D721Med (cell line): ENCODE measurements at regions not wholly inside any gene's neighbourhood (a gene's known extent, or its start where the extent isn't known, plus 50 kb on each side); places are given as distances from the start of the nearest gene placed in this dataset.
"Not testable (repeated sequence)": the region's sequence is repeated elsewhere in the genome, so short reads cannot be mapped to it uniquely, and the experiment has no call there.

Experiments used
- DNase-seq: peaks from one replicate; pipeline ENCODE4 v3.0.0; 2011; ENCODE audit warnings: low spot score; ENCODE audit not compliant: insufficient read length
- FAIRE-seq: peaks from 2 replicates; lab custom pipeline; 2011; peaks lifted over from hg19 to GRCh38; lab: Jason Lieb, UNC
- CTCF ChIP-seq: IDR thresholded peaks from 2 replicates; pipeline ENCODE4 v1.5.1; 2012; ENCODE audit warnings: mild to moderate bottlenecking, control low read depth; ENCODE audit not compliant: insufficient read depth; ENCODE audit errors: missing control alignments

GRCh38 chrX:129000797-129001196 is 522.5 kb downstream of the SMARCA1 start:
- DNase-seq, result no peak
- FAIRE-seq, result no peak
- no peak for TF ChIP-seq CTCF

GRCh38 chrX:129000018-129000417 is 523.3 kb downstream of the SMARCA1 start:
- DNase-seq, result no peak
- FAIRE-seq, result no peak
- TF ChIP-seq CTCF, result no peak

- no peak for DNase-seq
- no peak for TF ChIP-seq CTCF
- FAIRE-seq, result no peak
Measured at GRCh38 chrX:128992107-128992971, 531.0 kb downstream of the SMARCA1 start.

- FAIRE-seq (no peak), DNase-seq (no peak)
- peak; percentile 59 for TF ChIP-seq CTCF
Measured at GRCh38 chrX:128975745-128976144, 547.5 kb downstream of the SMARCA1 start.

GRCh38 chrX:128973033-128973432 is 550.3 kb downstream of the SMARCA1 start:
- DNase-seq (no peak), FAIRE-seq (no peak)
- TF ChIP-seq CTCF, result no peak

GRCh38 chrX:128961290-128961689 is 562.0 kb downstream of the SMARCA1 start:
- no peak for TF ChIP-seq CTCF
- DNase-seq, result no peak
- no peak for FAIRE-seq

- FAIRE-seq, DNase-seq: not testable (repeated sequence)
Measured at GRCh38 chrX:128954697-128955096, 568.6 kb downstream of the SMARCA1 start.

GRCh38 chrX:128931071-128931470 is 592.2 kb downstream of the SMARCA1 start:
- no peak for DNase-seq
- FAIRE-seq, result no peak
- TF ChIP-seq CTCF, result no peak
